ENCODE measurements at regions not wholly inside any gene's neighbourhood (a gene's known extent, or its start where the extent isn't known, plus 50 kb on each side); places are given as distances from the start of the nearest gene placed in this dataset.
A peak's percentile ranks its signal among the peaks of the same experiment; 100 is the strongest.

DNA sequence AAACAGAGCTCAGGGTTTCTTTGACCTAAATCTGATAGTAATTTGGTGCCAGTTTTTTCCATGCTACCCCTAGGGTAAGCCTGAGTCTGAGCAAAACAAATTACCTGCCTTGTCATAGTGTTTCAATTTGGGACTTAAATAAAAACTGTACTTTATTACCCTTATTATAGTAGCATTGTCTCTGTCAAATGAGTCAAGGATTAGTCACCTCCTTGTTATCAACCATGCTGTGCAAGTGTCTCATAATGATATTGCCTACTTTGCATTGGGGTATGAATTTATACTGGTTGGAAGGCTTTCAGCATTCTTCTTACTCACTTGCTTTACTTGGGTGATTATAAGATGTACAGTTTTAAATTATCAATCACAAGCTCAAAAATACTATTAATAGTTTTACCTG lies 380.0 kb downstream of the LRFN5 start:
- H3K27ac ChIP-seq (ENCODE audit: insufficient read depth, low read length): no peak overlapping the region
- H2AFZ ChIP-seq (ENCODE audit: low read length): no peak overlapping the region
- TF ChIP-seq EZH2 (IDR thresholded peaks at IDR 0.05; ENCODE audit: low read length, missing control alignments): no peak
- TF ChIP-seq, protein P1, sequence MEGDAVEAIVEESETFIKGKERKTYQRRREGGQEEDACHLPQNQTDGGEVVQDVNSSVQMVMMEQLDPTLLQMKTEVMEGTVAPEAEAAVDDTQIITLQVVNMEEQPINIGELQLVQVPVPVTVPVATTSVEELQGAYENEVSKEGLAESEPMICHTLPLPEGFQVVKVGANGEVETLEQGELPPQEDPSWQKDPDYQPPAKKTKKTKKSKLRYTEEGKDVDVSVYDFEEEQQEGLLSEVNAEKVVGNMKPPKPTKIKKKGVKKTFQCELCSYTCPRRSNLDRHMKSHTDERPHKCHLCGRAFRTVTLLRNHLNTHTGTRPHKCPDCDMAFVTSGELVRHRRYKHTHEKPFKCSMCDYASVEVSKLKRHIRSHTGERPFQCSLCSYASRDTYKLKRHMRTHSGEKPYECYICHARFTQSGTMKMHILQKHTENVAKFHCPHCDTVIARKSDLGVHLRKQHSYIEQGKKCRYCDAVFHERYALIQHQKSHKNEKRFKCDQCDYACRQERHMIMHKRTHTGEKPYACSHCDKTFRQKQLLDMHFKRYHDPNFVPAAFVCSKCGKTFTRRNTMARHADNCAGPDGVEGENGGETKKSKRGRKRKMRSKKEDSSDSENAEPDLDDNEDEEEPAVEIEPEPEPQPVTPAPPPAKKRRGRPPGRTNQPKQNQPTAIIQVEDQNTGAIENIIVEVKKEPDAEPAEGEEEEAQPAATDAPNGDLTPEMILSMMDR (conservative IDR thresholded peaks at IDR 0.05 in 1 of 2, IDR thresholded peaks at IDR 0.05 in 1 of 2; ENCODE audit: low read depth in 1 of 2, low read length in 2 of 2): no peak
- H3K9me3 ChIP-seq (ENCODE audit: control insufficient read depth, insufficient read depth, low read depth, low read length): no peaks in the 10 kb centered on the region
- H3K4me3 ChIP-seq (replicated peaks in 1 of 4; ENCODE audit: control extremely low read depth in 1 of 4, insufficient read depth in 1 of 4, low read depth in 3 of 4, low read length in 4 of 4): no peak overlapping the region
- no peaks in the 10 kb centered on the region for H4K20me1 ChIP-seq (ENCODE audit: control insufficient read depth, extremely low read depth, insufficient read depth, low read length)
- H3K4me1 ChIP-seq (ENCODE audit: control insufficient read depth, extremely low read depth, insufficient read depth, low read length): no peaks in the 10 kb centered on the region
- H3K4me2 ChIP-seq (ENCODE audit: extremely low read depth, insufficient read depth, low read length): no peak overlapping the region
- H3K36me3 ChIP-seq (ENCODE audit: control insufficient read depth, insufficient read depth, low read length): no peaks in the 10 kb centered on the region
- no peaks in the 10 kb centered on the region for H3K27me3 ChIP-seq (ENCODE audit: control insufficient read depth, insufficient read depth, low read length)
- H3K79me2 ChIP-seq (ENCODE audit: control insufficient read depth, insufficient read depth, low read length): no peaks in the 10 kb centered on the region
- H3K9ac ChIP-seq (ENCODE audit: insufficient read depth, low read length): no peak overlapping the region
- peak; percentile 20 to 54 for DNase-seq (ENCODE audit: low read depth in 2 of 2)

DNA sequence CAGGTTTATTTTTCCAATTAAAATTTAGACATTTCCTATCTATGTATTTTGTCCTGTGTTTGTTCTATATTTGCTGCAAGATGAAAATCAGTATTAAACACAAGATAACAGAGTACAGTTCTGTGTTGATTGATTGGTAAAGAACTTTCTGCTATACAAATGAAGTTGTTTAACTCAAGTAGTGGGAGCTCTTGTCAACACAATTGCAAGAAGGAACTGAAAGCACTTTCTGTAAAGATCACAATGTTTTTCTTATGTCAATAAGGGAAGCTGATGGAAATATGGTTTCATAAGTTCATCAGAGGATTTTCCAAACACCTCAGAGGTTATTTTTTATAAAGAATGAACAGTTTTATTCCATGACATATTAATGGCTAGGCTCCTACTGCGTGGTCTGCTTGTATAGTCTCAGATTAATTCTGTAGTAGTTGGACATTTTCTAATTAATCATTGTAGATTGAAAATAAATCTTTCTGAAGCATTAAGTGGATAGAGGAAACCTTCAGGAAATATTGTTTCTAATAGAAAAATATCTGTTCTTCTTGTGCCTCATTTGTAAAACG lies 379.5 kb downstream of the LRFN5 start:
- no peak overlapping the region for H3K4me2 ChIP-seq (ENCODE audit: extremely low read depth, insufficient read depth, low read length)
- H3K9me3 ChIP-seq (ENCODE audit: control insufficient read depth, insufficient read depth, low read depth, low read length): no peaks in the 10 kb centered on the region
- TF ChIP-seq EZH2 (IDR thresholded peaks at IDR 0.05; ENCODE audit: low read length, missing control alignments): no peak
- TF ChIP-seq, protein P1 (conservative IDR thresholded peaks at IDR 0.05 in 1 of 2, IDR thresholded peaks at IDR 0.05 in 1 of 2; ENCODE audit: low read depth in 1 of 2, low read length in 2 of 2): no peak
- no peaks in the 10 kb centered on the region for H3K79me2 ChIP-seq (ENCODE audit: control insufficient read depth, insufficient read depth, low read length)
- H3K4me3 ChIP-seq (replicated peaks in 1 of 4; ENCODE audit: control extremely low read depth in 1 of 4, insufficient read depth in 1 of 4, low read depth in 3 of 4, low read length in 4 of 4): no peak overlapping the region
- H3K4me1 ChIP-seq (ENCODE audit: control insufficient read depth, extremely low read depth, insufficient read depth, low read length): no peaks in the 10 kb centered on the region
- H3K27me3 ChIP-seq (ENCODE audit: control insufficient read depth, insufficient read depth, low read length): no peaks in the 10 kb centered on the region
- no peak for DNase-seq (ENCODE audit: low read depth in 2 of 2)
- H3K27ac ChIP-seq (ENCODE audit: insufficient read depth, low read length): no peak overlapping the region
- H2AFZ ChIP-seq (ENCODE audit: low read length): no peak overlapping the region
- no peaks in the 10 kb centered on the region for H3K36me3 ChIP-seq (ENCODE audit: control insufficient read depth, insufficient read depth, low read length)
- H3K9ac ChIP-seq (ENCODE audit: insufficient read depth, low read length): no peak overlapping the region
- no peaks in the 10 kb centered on the region for H4K20me1 ChIP-seq (ENCODE audit: control insufficient read depth, extremely low read depth, insufficient read depth, low read length)

DNA sequence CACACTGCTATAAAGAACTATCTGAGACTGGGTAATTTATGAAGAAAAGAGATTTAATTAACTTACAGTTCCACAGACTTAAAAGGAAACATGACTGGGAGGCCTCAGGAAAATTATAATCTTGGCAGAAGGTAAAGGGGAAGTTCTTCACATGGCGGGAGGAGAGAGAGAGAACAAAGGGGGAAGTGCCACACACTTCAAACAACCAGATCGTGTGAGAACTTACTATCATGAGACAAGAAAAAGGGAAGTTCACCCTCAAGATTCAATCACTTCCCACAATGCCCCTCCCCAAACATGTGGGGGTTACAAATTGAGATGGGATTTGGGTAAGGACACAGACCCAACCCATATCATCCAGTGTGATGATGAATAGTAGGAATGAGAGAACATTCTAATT lies 366.5 kb downstream of the LRFN5 start:
- Histone ChIP-seq H3K9me3 (ENCODE audit: control insufficient read depth, insufficient read depth, low read depth, low read length) (no peaks in the 10 kb centered on the region), H3K79me2 (ENCODE audit: control insufficient read depth, insufficient read depth, low read length) (no peaks in the 10 kb centered on the region), H2AFZ (ENCODE audit: low read length) (no peak overlapping the region), H3K36me3 (ENCODE audit: control insufficient read depth, insufficient read depth, low read length) (no peaks in the 10 kb centered on the region), H3K4me1 (ENCODE audit: control insufficient read depth, extremely low read depth, insufficient read depth, low read length) (no peaks in the 10 kb centered on the region), H3K27ac (ENCODE audit: insufficient read depth, low read length) (no peak overlapping the region), H3K4me3 (replicated peaks in 1 of 4; ENCODE audit: control extremely low read depth in 1 of 4, insufficient read depth in 1 of 4, low read depth in 3 of 4, low read length in 4 of 4) (no peak overlapping the region), H3K4me2 (ENCODE audit: extremely low read depth, insufficient read depth, low read length) (no peak overlapping the region), H4K20me1 (ENCODE audit: control insufficient read depth, extremely low read depth, insufficient read depth, low read length) (no peaks in the 10 kb centered on the region), H3K27me3 (ENCODE audit: control insufficient read depth, insufficient read depth, low read length) (no peaks in the 10 kb centered on the region), H3K9ac (ENCODE audit: insufficient read depth, low read length) (no peak overlapping the region)
- no peak for DNase-seq (ENCODE audit: low read depth in 2 of 2)
- TF ChIP-seq, protein P1 (conservative IDR thresholded peaks at IDR 0.05 in 1 of 2, IDR thresholded peaks at IDR 0.05 in 1 of 2; ENCODE audit: low read depth in 1 of 2, low read length in 2 of 2): no peak
- TF ChIP-seq EZH2 (IDR thresholded peaks at IDR 0.05; ENCODE audit: low read length, missing control alignments): no peak
